ENCODE measurements at regions not wholly inside any gene's neighbourhood (a gene's known extent, or its start where the extent isn't known, plus 50 kb on each side); places are given as distances from the start of the nearest gene placed in this dataset.

DNA sequence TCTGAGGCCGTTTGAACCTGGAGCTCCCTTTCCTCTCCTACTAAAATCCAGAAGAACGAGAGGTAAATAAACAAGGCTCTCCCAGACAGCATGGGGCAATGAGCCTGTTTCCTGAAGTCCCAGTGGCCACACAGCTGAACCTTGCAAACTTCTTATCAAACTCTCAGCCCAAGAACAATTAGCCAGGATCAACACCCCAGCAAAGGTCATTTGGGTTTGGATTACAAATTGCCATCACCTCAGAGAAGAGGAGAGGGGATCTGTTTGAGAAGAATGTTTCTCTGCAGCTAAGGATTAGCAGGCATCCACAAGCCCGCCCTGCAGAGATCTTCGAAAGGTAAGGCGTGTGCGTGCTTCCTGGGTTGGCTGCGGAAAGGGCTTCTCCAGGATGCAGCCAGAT, 201.9 kb upstream of the SOX1 start:
- WGBS, result 69% methylated on average over 7 of the region's 7 CpGs
- Histone ChIP-seq H3K27ac (no peak overlapping the region), H3K36me3 (no peaks in the 10 kb centered on the region), H3K9me3 (no peaks in the 10 kb centered on the region), H3K4me3 (no peak overlapping the region), H3K4me1 (replicated peaks) (no peaks in the 10 kb centered on the region), H3K27me3 (replicated peaks; ENCODE audit: insufficient read depth) (no peaks in the 10 kb centered on the region)
- intact Hi-C loops (cut with DNase I), result no loop called here
- no peak for DNase-seq (ENCODE audit: low spot score)
- TF ChIP-seq, protein P1, sequence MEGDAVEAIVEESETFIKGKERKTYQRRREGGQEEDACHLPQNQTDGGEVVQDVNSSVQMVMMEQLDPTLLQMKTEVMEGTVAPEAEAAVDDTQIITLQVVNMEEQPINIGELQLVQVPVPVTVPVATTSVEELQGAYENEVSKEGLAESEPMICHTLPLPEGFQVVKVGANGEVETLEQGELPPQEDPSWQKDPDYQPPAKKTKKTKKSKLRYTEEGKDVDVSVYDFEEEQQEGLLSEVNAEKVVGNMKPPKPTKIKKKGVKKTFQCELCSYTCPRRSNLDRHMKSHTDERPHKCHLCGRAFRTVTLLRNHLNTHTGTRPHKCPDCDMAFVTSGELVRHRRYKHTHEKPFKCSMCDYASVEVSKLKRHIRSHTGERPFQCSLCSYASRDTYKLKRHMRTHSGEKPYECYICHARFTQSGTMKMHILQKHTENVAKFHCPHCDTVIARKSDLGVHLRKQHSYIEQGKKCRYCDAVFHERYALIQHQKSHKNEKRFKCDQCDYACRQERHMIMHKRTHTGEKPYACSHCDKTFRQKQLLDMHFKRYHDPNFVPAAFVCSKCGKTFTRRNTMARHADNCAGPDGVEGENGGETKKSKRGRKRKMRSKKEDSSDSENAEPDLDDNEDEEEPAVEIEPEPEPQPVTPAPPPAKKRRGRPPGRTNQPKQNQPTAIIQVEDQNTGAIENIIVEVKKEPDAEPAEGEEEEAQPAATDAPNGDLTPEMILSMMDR (IDR thresholded peaks at IDR 0.05), result no peak
- TF ChIP-seq POLR2A (IDR thresholded peaks at IDR 0.05) (no peak), POLR2AphosphoS5 (IDR thresholded peaks at IDR 0.05) (no peak)

DNA sequence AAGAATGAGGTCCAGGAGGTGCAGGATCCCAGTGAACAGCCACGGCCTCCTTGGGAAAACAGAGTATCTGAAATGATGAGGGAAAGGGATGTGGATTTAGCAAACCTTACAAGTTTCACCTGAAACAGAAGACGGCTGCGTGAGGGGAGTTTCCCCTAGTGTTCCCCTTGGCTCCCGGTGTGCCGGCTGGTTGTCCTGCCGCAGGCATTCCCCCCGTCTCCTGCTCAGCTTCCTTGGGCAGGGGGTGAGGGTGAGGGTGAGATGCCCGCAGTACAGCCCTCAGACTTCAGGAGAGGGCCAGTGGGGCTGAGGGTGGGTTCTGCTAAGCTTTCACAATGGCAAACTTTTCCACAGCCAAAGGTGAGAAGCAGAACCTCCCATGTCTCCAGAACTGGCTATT, 201.1 kb upstream of the SOX1 start:
- Histone ChIP-seq H3K27ac (no peak overlapping the region), H3K4me1 (replicated peaks) (no peaks in the 10 kb centered on the region), H3K27me3 (replicated peaks; ENCODE audit: insufficient read depth) (no peaks in the 10 kb centered on the region), H3K4me3 (no peak overlapping the region), H3K9me3 (no peaks in the 10 kb centered on the region), H3K36me3 (no peaks in the 10 kb centered on the region)
- no peak for TF ChIP-seq POLR2A (IDR thresholded peaks at IDR 0.05)
- no peak for TF ChIP-seq POLR2AphosphoS5 (IDR thresholded peaks at IDR 0.05)
- TF ChIP-seq, protein P1 (IDR thresholded peaks at IDR 0.05), result no peak
- 88% methylated on average over 8 of the region's 8 CpGs for WGBS
- DNase-seq (ENCODE audit: low spot score), result no peak
- intact Hi-C loops (cut with DNase I), result no loop called here

DNA sequence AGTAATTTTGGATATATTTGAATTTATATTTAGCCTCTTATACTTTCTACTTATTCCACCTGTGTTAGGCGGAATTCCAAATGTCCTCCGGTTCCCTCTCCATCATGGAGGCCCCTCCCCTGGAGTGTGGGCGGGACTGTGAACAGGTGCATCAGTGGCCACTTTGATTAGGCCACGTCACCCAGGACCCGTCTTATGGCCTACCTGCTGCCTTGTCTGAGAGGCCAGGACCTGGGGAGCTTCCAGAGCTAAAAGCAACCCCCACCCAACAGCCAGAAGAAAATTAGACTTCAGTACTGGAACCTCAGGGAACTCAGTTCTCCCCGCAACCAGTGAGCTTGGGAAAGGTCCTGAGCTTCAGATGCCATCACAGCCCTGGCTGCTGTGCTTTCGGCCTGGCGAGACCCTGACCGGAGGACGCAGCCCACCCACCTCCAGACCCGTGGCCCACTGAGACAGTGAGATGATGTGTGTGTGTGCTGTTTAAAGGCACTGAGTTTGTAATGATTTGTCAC, 200.2 kb upstream of the SOX1 start:
- no peaks in the 10 kb centered on the region for H3K9me3 ChIP-seq
- no peak overlapping the region for H3K27ac ChIP-seq
- H3K27me3 ChIP-seq (replicated peaks; ENCODE audit: insufficient read depth), result no peaks in the 10 kb centered on the region
- H3K36me3 ChIP-seq, result no peaks in the 10 kb centered on the region
- DNase-seq (ENCODE audit: low spot score), result no peak
- TF ChIP-seq POLR2AphosphoS5 (IDR thresholded peaks at IDR 0.05), result no peak
- TF ChIP-seq, protein P1 (IDR thresholded peaks at IDR 0.05), result no peak
- TF ChIP-seq POLR2A (IDR thresholded peaks at IDR 0.05), result no peak
- no peaks in the 10 kb centered on the region for H3K4me1 ChIP-seq (replicated peaks)
- H3K4me3 ChIP-seq, result no peak overlapping the region
- intact Hi-C loops (cut with DNase I), result no loop called here
- WGBS, result 93% methylated on average over 11 of the region's 11 CpGs

DNA sequence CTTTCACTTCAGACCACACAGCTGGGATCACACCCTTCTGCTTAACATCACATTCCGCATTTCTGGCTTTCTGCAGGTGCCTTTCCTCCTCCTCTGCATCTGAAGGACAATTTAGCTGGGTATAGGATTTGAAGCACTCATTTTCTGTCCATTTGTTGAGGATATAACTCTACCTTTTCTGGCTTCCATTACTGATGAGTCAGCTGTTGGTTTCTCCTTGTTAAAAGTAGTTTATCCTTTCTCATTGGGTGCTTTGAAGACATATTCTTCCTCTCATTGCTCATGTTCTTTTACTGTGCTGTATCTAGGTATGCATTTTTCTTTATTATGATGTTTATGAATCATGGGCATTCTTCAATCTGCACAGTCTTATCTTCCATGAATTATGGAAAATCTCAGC, 199.3 kb upstream of the SOX1 start:
- intact Hi-C loops (cut with DNase I), result no loop called here
- 100% methylated on average over 1 of the region's 1 CpG for WGBS
- DNase-seq (ENCODE audit: low spot score), result no peak

DNA sequence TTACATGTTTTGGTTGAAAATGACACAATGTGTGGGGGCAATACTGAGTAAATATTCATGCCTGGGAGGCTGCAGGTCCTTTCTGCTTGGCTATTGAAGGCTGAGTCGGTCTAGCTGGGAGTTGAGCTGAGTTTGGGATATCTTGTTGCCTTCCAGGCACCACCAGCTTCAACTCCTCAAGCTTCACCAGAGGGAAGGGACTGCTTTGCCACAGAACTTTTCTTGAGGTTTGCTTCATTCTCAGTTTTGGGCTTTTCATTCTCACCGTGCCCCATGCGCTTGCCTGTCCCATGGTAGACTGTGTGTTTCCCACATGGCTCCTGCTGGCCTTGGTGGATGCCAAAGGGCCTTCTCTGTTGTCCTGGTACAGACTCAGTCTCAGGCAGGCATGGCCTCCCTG, 198.2 kb upstream of the SOX1 start:
- no peak for DNase-seq (ENCODE audit: low spot score)
- no peak overlapping the region for H3K4me3 ChIP-seq

More for the DNA sequence above, 199.3 kb upstream of the SOX1 start:
- Histone ChIP-seq H3K4me1 (replicated peaks) (no peaks in the 10 kb centered on the region), H3K36me3 (no peaks in the 10 kb centered on the region), H3K27ac (no peak overlapping the region), H3K27me3 (replicated peaks; ENCODE audit: insufficient read depth) (no peaks in the 10 kb centered on the region), H3K9me3 (no peaks in the 10 kb centered on the region), H3K4me3 (no peak overlapping the region)
- TF ChIP-seq POLR2AphosphoS5 (IDR thresholded peaks at IDR 0.05), result no peak
- no peak for TF ChIP-seq POLR2A (IDR thresholded peaks at IDR 0.05)
- TF ChIP-seq, protein P1 (IDR thresholded peaks at IDR 0.05), result no peak

More for the DNA sequence above, 198.2 kb upstream of the SOX1 start:
- no peaks in the 10 kb centered on the region for H3K4me1 ChIP-seq (replicated peaks)
- intact Hi-C loops (cut with DNase I), result no loop called here
- H3K36me3 ChIP-seq, result no peaks in the 10 kb centered on the region
- no peak overlapping the region for H3K27ac ChIP-seq
- TF ChIP-seq POLR2AphosphoS5 (IDR thresholded peaks at IDR 0.05) (no peak), POLR2A (IDR thresholded peaks at IDR 0.05) (no peak)
- TF ChIP-seq, protein P1 (IDR thresholded peaks at IDR 0.05), result no peak
- 94% methylated on average over 3 of the region's 3 CpGs for WGBS
- no peaks in the 10 kb centered on the region for H3K9me3 ChIP-seq
- no peaks in the 10 kb centered on the region for H3K27me3 ChIP-seq (replicated peaks; ENCODE audit: insufficient read depth)
